Right lobe of liver (tissue), 4 donors: ENCODE measurements at regions not wholly inside any gene's neighbourhood (a gene's known extent, or its start where the extent isn't known, plus 50 kb on each side); places are given as distances from the start of the nearest gene placed in this dataset.

Experiments used
- CTCF ChIP-seq, 4 donors: fragments of 200-600 bp in 3 of 4; fragments of 450-650 bp in 1 of 4; IDR thresholded peaks; one replicate each; pipeline versions ENCODE4 v1.5.1 to v1.8.0; 2016 to 2022; ENCODE audit warnings: antibody characterized with exemption in 4 of 4, mild to moderate bottlenecking in 2 of 4
- POLR2A ChIP-seq: fragments of 450-650 bp; IDR thresholded peaks from one replicate; pipeline ENCODE4 v1.6.1; 2017; ENCODE audit warnings: antibody characterized with exemption, mild to moderate bottlenecking
- donor health status: DM: no; HTN: no; CAD: no.
- donor health status: DM: no; HTN: no; CAD: no.
- donor health status: DM: no; HTN: yes; CAD: no.

DNA sequence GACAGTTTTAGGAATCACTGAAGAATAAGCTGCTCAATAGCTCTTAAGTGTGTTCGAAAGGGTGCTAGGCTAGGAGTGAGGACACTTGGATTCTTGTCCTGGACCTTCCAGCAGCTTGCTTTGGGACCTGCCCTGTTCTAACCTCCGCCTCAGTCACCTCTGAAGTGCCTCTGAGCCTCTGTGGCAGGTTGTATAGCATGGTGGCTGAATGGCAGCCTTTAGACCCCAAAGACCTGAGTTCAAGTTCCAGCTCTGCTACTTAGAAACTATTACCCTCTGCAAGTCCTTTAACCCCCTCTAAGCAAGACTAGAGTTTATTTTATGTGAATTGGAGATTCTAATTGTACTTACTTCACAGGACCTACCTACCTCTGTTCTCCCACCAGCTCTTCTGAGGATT is 81.5 kb downstream of the RRAGC start:
- TF ChIP-seq CTCF (IDR thresholded peaks at IDR 0.05) = no peak
- TF ChIP-seq POLR2A = no peak
